ENCODE measurements at regions not wholly inside any gene's neighbourhood (a gene's known extent, or its start where the extent isn't known, plus 50 kb on each side); places are given as distances from the start of the nearest gene placed in this dataset.

DNA sequence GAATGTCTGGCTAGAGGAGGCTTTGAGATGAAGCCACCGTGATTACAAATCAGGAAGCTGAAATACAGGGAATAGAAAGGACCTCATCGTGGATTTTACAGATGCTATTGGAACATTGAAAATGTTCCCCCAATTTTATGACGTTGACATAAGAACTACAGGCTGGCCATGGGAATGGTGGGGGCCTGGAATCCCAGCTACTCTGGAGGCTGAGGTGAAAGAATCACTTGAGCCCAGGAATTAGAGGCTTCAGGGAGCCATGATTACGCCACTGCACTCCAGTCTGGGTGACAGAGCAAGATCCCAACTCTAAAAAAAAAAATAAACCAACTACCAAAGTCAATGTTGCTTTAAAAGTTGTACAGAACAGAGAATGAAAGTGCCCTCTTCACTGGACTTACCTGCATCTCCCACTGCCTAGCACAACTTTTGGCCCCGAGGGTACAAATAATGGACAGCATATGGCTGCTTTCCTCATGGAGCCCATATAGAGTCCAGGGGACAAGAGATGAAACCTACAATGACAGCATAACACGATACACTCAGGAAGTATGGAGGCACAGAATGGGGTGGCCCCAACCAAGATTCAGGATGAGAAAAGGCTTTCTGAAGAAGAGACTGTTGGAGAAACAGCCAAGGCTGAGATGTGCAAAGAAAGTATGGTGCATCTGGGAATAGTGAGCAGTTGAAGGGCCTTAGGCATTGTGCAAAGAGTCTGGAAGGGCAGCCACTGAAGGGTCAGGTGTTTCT is 254.8 kb downstream of the MYCN start:
- no peak for TF ChIP-seq POLR2A (IDR thresholded peaks at IDR 0.05)
- H3K27me3 ChIP-seq, result no peaks in the 10 kb centered on the region
- H3K27ac ChIP-seq, result no peak overlapping the region
- H3K4me3 ChIP-seq (replicated peaks in 1 of 3), result no peak overlapping the region
- H3K9me3 ChIP-seq, result no peaks in the 10 kb centered on the region
- no peak for DNase-seq
- H3K4me1 ChIP-seq, result no peaks in the 10 kb centered on the region
- 78 to 81% methylated on average over 6 of the region's 6 CpGs for WGBS, 2 donors
- no peaks in the 10 kb centered on the region for H3K36me3 ChIP-seq
- intact Hi-C loops (cut with DNase I), result no loop called here

DNA sequence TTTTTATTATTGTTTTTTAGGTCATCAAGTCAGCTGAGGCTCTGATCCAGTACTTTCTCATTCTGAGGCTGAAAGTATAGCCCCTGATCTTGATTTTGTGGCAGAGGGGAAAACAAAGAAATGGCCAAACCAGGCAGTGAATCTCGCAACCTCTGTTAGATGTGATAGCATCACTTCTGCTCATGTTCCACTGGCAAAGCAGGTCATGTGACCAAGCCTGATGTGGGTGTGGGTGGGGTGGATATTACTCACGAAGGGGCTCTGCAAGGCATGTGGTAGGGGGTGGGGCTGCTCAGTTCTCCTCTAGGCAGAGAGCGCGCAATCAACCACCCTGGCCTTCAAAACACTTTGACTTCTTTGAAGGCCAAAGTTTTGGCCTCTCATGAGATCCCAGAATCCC is 254.2 kb downstream of the MYCN start:
- no peak for DNase-seq
- no peak overlapping the region for H3K4me3 ChIP-seq (replicated peaks in 1 of 3)
- no peaks in the 10 kb centered on the region for H3K9me3 ChIP-seq
- H3K36me3 ChIP-seq, result no peaks in the 10 kb centered on the region
- H3K4me1 ChIP-seq, result peaks cover 0 to 3% of the 10 kb centered on the region in 2 donors
- H3K27ac ChIP-seq, result no peak overlapping the region
- 82 to 85% methylated on average over 4 of the region's 4 CpGs for WGBS, 2 donors
- TF ChIP-seq, protein P1, sequence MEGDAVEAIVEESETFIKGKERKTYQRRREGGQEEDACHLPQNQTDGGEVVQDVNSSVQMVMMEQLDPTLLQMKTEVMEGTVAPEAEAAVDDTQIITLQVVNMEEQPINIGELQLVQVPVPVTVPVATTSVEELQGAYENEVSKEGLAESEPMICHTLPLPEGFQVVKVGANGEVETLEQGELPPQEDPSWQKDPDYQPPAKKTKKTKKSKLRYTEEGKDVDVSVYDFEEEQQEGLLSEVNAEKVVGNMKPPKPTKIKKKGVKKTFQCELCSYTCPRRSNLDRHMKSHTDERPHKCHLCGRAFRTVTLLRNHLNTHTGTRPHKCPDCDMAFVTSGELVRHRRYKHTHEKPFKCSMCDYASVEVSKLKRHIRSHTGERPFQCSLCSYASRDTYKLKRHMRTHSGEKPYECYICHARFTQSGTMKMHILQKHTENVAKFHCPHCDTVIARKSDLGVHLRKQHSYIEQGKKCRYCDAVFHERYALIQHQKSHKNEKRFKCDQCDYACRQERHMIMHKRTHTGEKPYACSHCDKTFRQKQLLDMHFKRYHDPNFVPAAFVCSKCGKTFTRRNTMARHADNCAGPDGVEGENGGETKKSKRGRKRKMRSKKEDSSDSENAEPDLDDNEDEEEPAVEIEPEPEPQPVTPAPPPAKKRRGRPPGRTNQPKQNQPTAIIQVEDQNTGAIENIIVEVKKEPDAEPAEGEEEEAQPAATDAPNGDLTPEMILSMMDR (IDR thresholded peaks at IDR 0.05), result no peak
- no peaks in the 10 kb centered on the region for H3K27me3 ChIP-seq
- intact Hi-C loops (cut with DNase I), result no loop called here

DNA sequence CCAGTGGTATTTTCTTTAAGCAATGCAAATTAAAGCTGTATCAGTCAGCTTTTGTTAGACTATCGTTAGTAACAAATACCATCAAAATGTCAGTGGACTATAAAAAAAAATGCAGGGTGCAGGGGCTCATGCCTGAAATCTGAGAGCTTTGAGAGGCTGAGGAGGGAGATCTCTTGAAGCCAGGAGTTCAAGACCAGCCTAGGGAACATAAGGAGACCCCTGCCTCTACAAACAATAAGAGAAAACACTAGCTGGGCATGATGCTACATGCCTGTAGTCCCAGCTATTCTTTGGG is 253.7 kb downstream of the MYCN start:
- intact Hi-C loops (cut with DNase I), result no loop called here
- Histone ChIP-seq H3K4me1 (peaks cover 0 to 3% of the 10 kb centered on the region in 2 donors), H3K27me3 (no peaks in the 10 kb centered on the region), H3K36me3 (no peaks in the 10 kb centered on the region), H3K9me3 (no peaks in the 10 kb centered on the region), H3K27ac (no peak overlapping the region), H3K4me3 (replicated peaks in 1 of 3) (no peak overlapping the region)
- WGBS, 2 donors, result 91 to 97% methylated on average over 1 of the region's 1 CpG
- TF ChIP-seq, protein P1 (IDR thresholded peaks at IDR 0.05), result no peak
- no peak for TF ChIP-seq POLR2A (IDR thresholded peaks at IDR 0.05)
- no peak for DNase-seq

DNA sequence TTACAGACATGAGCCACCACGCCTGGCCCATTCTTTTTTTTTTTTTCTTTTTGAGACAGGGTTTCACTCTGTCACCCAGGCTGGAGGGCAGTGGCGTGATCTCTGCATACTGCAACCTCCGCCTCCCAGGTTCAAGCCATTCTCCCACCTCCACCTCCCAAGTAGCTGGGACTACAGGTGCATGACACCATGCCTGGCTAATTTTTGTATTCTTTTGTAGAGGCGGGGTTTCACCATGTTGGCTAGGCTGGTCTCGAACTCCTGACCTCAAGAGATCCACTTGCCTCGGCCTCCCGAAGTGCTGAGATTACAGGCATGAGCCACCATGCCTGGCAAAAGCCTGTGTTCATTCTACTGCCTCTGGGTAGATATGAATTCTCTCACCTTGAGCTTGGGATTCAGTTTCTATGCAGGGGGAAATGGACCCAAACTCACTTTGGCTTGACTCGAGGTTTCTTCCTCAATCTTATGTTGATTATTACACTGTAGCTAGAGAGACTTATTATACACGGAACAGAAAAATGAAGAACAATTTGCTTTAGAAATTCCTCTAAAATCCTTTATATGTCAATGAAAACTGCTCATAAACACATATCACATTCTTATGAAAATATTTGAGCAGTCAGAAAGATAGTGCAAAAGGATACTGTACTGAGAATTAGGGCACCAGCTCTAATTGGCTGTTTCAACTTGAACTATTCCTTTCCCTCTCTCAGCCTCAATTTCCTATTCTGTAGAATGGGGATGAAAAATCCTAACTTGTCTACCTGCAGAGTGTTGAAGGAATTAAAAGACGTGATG is 252.3 kb downstream of the MYCN start:
- Histone ChIP-seq H3K36me3 (no peaks in the 10 kb centered on the region), H3K27me3 (no peaks in the 10 kb centered on the region), H3K4me3 (replicated peaks in 1 of 3) (no peak overlapping the region), H3K9me3 (no peaks in the 10 kb centered on the region), H3K4me1 (peaks cover 0 to 3% of the 10 kb centered on the region in 2 donors), H3K27ac (no peak overlapping the region)
- no peak for DNase-seq
- intact Hi-C loops (cut with DNase I), result no loop called here
- 90 to 91% methylated on average over 10 of the region's 10 CpGs for WGBS, 2 donors
- no peak for TF ChIP-seq POLR2A (IDR thresholded peaks at IDR 0.05)
- TF ChIP-seq, protein P1 (IDR thresholded peaks at IDR 0.05), result no peak

DNA sequence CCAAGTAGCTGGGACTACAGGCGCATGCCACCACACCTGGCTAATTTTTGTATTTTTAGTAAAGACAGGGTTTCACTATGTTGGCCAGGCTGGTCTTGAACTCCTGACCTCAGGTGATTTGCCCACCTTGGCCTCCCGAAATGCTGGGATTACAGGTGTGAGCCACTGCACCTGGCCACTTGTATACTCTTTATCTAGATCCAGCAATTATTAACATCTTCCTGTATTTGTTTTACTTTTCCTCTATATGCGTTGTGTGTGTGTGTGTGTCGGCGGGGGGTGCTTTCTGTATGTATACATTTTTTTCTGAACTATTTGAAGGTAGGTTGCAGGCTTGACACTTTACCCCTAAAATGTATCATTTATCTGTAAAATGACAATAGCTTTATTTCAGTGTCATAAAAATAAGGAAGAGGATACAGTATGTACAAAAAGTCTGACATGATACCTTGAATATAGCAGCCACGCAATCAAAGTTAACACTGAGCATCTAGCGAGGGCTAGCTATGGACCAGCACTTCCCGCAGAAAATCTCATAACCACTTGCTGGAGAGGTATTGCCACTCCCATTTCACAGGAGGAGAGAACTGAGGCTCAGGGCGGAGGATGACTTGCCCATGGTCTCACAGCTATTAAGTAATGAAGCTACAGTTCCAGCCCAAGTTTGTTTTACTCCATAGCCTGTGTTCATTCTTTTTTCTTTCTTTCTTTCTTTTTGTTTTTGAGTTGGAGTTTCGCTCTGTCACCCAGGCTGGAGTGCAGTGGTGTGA is 251.3 kb downstream of the MYCN start:
- intact Hi-C loops (cut with DNase I), result no loop called here
- Histone ChIP-seq H3K36me3 (no peaks in the 10 kb centered on the region), H3K27ac (no peak overlapping the region), H3K4me3 (replicated peaks in 1 of 3) (no peak overlapping the region), H3K4me1 (peaks cover 0 to 3% of the 10 kb centered on the region in 2 donors), H3K9me3 (no peaks in the 10 kb centered on the region), H3K27me3 (no peaks in the 10 kb centered on the region)
- DNase-seq, result no peak
- 92% methylated on average over 10 of the region's 10 CpGs for WGBS, 2 donors
- no peak for TF ChIP-seq POLR2A (IDR thresholded peaks at IDR 0.05)
- TF ChIP-seq, protein P1 (IDR thresholded peaks at IDR 0.05), result no peak

Measured in thyroid gland (tissue), 4 donors.